HG02678 (cell line): ENCODE measurements at regions not wholly inside any gene's neighbourhood (a gene's known extent, or its start where the extent isn't known, plus 50 kb on each side); places are given as distances from the start of the nearest gene placed in this dataset.
A peak's percentile ranks its signal among the peaks of the same experiment; 100 is the strongest.

Source experiments
- ATAC-seq: cut with Tn5 transposase; IDR thresholded peaks from one replicate; pipeline ENCODE4 v1.9.1; 2021; ENCODE audit warnings: mild to moderate bottlenecking, moderate library complexity; ENCODE audit not compliant: unreplicated experiment

DNA sequence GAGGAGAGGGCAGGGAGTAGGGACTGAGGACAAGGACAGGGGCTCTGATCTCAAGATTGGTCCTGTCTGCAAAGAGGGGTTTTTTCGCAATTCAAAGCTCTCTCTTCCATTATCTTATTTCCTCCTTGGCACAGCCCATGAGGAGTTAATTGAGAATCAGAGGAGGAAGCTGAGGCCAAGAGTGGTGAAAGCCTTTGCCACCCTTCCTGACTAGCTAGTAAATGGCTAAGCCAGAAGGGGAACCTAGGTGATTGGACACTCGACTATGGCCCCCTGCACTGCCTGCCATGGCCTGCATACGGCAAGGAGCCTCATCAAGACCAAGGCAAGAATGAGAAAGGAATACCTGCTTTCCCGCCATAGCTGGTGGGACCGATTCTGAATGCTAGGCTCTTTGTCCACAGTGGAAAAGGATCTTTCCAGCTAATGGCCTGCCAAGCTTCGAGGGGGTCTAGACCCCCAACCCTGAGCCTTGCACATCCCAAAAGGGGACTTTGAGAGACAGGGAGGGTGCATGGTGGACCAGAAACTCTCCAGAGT lies 237.9 kb downstream of the HAUS1 start:
- ATAC-seq: no peak

DNA sequence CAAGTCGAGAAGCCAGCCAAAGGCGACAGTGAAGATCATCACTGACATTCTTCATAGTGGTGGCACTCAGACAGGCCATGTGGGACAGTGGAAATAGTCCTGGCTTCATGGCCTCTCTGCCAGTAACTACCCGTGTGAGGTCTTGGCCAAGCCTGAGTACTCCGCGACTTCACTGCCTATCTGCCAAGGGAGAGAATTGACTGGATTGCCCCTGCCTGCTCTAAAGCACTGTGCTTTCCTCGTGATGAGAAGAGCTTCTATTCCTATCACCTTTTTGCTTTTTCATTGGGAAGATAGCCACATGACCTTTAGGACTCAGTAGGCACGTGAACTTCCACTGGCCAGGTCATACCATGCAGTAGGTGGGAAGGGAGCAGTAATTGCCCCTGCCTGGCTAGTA lies 239.3 kb downstream of the HAUS1 start:
- no peak for ATAC-seq

DNA sequence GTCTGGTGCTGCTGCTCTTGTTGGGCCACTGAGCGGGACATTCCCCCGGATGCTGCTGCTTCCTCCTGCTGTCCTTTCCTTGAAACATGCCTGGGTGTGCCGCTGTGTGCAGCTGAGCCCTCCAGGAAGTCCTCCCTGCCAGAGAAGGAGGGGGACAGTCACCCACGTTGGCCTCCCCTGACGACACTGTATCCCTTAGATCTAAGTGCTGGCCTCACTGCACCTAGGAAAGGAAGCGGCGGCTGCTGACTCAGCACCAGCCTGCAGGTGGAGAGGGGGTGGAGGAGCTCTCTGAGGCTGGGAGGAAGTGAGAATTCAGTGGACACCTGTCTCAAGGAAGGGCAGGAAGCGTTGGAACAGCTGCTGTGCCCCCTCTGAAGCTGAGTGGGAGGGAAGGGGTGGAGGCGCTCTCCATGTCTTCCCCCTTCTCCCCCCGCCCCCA lies 239.8 kb downstream of the HAUS1 start:
- peak; percentile 80 for ATAC-seq

DNA sequence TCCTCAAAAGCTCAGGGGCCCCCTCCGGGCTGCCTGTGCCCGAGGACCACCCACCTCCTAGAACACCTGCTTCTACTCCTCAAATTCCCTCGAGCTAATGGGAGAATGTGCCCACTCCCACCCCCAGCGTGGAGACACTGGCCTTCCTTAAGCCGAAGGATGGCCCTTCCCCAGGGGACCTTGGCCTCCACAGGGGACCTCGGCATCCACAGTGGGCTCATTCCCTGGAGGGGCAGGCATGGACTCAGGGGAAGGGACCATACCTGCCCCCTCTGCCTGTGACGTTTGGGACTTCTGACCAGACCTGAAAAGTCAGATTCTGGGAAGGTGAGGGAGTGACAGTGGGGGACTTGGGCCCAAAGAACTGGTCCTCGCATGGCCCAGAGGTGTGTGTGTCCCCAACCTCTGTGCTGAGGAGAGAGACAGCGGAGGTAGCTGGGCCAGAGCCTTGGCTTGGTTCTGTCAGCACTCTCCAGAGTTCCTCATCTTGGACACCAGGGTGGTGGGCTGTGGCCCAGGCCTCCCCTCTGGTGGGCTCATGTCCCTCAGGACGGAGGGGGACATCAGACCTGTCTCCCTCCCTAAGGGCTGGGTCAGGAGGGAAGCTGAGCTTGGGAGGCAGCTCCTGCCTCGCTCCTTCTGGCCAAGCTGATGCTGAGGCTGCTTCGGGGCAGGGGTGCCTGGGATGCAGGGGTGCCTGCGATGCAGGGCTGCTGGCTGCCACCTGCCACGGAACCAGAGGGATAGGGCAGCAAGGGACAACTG lies 240.4 kb downstream of the HAUS1 start:
- ATAC-seq: no peak

DNA sequence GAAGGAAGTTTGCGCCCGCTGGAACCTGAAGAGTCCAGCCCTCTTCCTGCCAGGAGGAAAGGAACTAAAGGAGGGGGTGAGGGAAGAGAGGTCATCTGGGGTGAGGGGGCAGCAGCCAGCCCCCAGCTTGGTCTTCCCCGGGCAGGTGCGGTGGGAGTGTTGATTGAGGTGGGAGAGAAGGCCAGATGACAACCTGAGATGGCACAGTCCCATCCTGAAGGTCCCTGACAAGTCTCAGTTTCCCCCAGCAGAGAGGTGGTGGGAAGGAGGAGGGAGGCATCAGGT lies 240.9 kb downstream of the HAUS1 start:
- no peak for ATAC-seq

DNA sequence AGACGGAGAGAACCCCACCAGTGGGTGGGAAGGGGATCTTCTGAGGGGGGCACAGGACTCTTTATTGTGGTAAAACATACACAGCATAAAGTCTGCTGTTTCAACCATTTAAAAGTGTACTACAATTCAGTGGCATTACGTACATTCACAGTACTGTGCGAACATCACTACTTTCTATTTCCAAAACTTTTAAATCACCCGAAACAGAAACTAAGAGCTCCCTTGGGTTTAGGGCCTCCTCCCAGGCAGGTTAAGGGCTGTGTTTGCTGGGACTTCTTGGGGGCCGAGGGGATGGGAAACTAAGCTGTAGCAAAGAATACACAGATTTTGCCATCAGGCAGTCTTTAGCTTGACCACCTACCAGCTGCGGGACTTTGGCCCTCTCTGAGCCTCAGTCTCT lies 242.0 kb downstream of the HAUS1 start:
- ATAC-seq: peak; percentile 52

DNA sequence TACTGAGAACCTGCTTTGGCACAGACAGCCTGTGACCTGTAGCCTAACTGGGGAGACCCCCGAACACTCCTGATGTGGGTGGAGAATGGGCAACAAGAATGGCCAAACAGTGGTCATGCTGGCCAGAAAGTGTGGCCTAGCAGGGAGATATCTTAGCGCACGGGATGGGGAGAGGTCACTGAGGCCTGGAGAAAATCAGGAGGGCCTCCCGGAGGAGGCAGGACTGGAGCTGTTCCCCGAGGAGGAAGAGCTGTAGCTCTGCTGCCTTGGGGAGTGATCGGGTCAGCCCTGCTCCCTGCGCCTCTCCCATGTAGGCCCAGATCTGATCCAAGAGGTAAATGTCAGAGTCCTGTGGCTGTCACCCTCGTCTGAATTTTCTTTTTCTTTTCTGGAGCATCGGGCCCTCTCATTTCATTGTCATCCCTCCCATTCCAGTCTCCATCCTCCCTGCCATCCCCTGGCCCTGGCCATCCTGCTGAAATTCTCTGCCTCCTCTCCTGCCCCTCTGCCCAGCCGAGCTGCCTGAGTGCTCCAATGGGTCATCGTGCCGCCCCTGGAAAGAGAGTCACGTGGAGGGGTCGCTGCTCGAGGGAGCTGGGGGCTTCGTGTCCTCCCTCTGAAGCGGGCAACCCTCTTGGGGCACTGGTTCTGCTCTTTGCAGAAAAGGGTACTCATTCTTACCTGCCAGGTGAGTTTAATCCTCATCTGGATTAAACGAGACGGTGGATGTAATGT lies 242.9 kb downstream of the HAUS1 start:
- ATAC-seq: no peak

DNA sequence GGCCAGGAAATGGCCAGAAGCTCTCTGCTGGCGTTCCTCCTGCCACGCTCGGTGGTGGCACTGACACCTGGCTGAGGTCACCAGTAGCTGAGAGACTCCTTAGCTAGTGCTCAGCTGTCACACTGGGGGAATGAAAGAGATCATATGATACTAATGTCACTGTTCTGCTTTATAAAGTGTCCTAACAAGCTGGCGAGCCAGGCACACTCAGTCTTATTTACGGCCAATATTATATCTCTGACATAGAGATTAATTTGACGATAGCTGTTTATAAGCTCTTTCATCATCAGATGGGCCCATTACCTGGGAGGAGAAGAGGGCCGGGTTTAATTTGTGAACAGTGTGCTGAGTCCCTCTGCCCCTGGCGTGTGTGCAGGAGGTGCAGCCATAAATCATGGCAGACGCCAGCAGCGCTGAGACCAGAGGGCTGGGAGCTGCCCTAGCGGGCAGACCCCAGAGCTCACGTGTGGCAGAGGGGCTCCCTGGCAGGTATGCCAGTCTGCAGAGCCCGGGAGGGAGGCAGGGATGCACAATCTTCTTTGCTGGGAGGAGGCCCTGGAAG lies 246.5 kb downstream of the HAUS1 start:
- no peak for ATAC-seq

DNA sequence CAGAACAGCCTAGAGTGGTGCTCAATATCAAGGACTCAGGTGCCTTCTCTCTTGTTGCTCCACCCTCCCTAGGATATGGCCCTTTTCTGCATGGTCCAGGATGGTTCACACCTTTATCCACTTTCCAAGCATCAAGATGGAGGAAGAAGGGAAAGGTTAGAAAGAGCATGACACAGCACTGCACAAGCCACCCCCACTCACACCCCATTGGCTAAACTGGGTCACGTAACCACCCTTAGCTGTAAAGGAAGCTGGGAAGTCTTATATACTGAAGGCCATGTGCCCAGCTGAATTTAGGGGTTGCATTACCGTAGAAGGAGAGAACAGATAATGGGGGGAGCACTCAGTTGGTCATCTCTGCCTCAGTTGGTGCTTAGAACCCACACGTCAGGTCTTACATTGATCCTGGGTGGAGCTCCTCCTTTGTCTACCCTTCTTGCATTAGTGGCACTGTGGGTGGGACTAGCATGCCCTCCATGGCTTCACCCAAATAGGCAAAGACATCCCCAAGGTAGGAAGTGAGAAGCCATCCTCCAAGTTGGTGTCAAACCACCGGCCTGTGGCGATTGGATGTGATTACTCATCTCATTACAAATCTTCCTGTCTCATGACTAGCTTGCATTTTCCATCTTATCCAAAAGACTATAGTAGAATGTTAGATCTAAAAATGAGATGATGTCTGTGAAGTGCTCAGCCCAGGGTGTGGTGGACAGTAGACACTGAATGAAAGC lies 248.5 kb downstream of the HAUS1 start:
- ATAC-seq: no peak

DNA sequence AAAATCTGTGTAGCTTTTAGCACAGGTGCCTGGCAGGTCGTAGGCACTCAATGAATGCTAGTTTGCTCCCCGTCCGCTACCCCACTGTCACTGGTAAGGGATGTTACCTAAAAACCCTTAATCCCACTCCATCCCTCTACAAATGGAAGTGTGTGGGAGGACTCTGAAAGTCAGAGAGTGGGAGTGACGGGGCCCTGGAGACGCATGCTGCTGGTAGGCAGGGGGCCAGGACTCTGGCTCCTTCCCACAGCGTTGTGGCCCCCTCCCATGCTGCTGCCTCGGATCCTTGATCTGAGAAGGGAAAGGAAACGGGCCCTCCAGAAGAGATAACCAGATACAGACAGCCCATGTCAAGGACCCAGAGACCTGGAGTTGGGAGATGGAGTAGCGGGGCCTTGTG lies 249.3 kb downstream of the HAUS1 start:
- no peak for ATAC-seq

DNA sequence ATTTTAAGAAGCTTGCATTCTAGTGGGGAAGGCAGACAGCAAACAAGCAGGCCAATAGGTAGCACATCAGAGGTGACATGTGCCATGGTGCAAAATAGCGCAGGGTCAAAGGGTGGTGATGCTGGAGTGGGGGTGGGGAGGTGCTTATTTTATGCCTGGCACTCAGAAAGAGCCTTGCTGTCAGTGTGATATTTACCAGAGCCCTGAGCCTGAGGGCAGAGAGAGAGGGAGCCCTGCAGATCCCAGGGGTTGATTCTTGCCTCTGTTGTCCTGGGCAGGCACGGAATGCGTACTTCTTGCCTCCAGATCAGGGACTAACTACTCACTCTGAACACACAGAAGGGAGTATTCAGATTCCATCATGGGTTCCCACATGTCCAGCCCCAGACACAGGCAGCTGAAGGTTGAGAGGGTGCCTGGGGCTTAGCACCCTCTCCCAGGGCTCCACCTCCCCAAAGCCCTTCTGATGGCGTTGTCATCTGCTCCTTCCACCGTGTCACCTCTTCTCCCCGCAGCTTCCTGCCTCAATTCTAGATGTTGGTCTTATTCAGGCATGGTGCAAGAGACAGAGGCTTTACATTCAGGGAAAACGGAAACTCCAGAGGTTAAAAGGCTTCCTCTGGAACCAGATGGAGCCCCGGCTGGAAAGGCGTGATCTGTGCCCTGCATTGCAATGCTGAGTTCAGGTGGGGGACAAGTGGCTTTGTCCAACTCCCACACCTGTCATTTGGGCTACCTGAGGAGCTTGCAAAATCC lies 252.3 kb downstream of the HAUS1 start:
- no peak for ATAC-seq

DNA sequence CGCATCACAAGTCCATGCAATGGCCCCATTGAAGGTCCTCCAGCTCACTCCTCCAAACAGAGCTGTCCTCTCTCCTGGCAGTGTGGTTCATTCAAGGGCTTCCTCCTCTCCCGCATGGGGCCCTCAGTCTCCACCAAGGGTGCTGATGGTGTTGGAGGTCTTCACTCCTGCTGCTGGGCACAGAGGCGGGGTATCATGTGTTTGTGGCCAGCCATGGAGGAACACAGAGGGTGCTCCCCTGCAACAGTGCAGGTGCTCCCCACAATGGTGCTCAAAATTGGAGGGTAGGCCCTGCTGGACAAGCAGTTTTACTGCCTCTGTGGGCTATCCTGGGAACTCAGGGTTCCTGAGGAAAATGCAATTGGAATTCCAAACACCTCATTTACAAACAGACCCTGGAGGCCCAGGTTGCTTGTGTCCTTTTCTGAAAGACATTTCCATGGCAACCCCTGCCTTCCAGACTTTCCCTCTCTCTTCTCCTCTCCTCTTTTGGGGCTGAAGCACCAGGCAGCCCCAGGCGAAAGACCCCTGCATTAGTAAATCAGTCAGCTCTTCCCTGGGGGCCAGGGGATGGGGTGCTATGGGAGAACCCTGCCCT lies 256.0 kb downstream of the HAUS1 start:
- ATAC-seq: no peak

DNA sequence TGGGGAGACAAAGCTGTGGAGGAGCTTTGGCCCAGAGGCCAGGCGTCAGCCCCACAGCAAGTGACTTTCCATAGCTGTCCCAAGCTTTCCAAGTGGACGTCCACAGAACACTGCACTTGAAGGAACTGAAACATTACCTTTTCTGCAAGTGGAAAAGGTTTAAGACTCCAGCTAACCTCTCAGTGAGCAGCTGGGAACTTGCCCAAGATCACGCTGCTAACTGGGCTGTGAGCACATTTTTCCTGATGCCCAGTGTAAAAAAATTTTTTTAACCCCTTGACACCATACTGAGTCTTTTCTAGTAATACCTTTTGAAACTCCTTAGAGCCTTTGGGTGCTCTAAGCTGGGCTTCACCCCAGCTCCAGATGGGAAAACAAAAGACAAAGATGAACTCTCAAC lies 256.7 kb downstream of the HAUS1 start:
- ATAC-seq: no peak

DNA sequence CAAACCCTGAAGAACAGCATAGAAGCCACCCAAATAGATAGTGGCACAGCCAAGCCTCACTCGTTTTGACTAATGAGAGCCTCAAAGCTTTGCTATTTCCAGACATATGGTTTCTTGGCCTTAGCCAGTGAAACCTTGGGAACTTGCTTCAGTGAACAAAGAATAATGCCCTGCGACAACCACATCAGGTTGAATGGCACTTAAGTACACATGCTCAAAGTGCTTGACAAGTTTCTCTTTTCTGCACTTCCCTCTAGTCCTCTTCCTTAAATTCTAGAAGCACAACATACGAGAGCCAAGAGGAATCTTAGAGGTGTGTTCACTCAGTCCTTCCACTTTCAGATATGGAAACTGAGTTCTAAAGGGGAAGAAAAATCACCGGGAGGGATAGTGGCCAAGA lies 258.3 kb downstream of the HAUS1 start:
- no peak for ATAC-seq

DNA sequence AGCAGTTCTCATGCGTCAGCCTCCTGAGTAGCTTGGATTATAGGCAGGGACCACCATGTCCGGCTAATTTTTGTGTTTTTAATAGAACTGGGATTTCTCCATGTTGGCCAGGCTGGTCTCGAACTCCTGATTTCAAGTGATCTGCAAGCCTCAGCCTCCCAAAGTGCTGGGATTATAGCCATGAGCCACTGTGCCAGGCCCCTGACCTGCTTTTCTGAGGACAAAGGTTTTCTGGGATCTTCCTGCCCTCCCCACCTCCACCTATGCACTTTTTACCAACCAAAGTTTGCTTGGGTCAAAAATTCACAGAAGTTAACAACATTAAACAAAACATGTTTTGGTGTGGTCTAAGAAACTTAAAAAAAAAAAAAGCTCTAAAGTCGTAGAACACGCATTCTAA lies 259.9 kb downstream of the HAUS1 start:
- ATAC-seq: no peak

DNA sequence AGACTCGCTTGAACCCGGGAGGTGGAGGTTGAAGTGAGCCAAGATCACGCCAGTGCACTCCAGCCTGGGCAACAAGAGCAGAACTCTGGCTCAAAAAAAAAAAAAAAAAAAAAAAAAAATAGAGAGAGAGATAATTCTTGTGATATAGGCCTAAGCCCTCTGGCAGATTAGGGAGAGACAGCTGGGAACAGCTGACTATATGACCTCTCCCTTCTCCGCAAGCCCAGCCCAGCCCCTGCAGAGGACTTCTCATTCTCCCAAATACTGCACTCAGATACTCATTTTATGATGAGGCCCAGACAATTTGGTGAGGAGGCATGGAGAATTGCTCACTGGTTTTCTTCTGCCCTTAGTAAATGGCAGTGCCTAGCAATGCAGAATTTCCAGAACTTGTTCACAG lies 262.0 kb downstream of the HAUS1 start:
- ATAC-seq: no peak

DNA sequence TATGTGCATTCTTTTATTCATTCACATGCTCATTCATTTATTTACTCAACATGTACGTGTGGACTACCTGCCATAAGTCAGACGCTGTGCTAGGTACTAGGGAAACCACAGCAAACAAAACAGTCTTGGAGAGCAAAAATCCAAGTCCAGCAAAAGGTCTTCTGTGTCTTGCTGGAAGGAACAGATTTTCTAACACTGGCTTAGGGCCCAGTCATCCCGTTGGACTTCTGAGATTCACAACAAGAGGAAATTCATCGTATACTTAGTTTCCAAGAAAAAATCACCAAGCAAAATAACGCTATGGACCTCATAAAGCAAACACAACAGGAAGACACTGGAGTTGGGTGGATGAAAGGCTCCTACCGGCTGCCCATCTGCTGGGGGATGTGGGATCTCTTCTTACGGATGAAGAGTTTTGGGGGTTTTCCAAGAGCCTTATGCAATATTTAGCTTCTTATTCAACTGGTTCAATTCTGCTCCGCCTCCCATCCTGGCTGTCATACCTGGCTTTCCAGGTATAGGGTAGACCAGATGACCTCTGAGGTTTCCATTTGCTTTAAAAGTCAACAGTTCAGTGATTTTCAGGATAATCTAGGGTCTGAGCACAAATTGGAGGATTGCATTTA lies 262.7 kb downstream of the HAUS1 start:
- no peak for ATAC-seq

DNA sequence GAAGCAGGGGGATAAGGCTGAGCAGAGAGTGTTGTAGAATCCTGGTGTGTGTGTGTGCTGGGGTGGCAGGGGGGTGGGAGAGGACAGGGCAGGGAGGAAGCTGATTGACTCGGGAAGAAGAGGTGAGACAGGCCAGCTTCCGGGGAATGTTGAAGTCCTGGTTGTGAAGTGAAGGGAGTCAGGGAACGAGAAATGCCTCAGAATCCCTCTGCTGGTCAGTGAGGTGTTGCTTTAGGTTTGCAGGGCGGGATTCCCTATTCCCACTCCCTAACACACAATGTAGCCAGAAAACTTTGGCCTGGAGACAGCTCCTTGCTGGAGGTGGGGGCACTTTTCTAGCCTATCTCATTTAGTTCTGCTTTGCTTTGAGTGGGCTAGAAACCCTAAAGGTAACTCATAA lies 265.1 kb downstream of the HAUS1 start:
- no peak for ATAC-seq

DNA sequence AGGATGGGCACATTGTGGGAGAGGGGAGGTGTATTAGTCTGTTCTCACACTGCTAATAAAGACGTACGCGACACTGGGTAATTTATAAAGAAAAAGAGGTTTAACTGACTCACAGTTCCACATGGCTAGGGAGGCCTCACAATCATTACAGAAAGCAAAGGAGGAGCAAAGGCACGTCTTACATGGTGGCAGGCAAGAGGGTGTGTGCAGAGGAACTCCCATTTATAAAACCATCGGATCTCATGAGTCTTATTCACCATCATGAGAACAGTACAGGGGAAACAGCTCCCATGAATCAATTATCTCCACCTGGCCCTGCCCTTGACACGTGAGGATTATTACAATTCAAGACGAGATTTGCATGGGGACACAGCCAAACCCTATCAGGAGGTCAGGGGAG lies 266.7 kb downstream of the HAUS1 start:
- ATAC-seq: no peak

DNA sequence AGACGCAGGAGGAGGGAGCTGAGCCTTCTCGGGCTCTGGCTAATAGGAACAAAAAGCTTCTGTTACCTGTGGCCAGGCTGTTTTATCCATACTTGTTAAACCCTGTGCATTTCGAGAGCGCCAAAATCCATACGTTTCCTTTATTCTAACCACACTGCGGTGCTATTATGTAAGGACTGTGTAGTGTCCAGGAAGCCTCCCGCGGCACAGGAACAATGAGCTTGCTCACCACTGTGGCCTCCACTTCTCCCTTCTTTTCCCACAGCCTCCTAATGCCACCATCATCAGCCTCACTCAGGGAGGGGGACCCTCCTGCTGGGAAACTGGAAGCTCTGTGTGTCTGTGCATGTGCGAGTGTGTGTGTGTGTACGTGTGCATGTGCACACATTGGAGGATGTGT lies 268.5 kb downstream of the HAUS1 start:
- ATAC-seq: no peak
